NCI-H146 (cell line): ENCODE measurements at regions not wholly inside any gene's neighbourhood (a gene's known extent, or its start where the extent isn't known, plus 50 kb on each side); places are given as distances from the start of the nearest gene placed in this dataset.
A peak's percentile ranks its signal among the peaks of the same experiment; 100 is the strongest.
"Not testable (repeated sequence)": the region's sequence is repeated elsewhere in the genome, so short reads cannot be mapped to it uniquely, and the experiment has no call there.

Experiments
- DNase-seq: peaks from one replicate; lab custom pipeline; 2025; lab: John Stamatoyannopoulos, UW

DNA sequence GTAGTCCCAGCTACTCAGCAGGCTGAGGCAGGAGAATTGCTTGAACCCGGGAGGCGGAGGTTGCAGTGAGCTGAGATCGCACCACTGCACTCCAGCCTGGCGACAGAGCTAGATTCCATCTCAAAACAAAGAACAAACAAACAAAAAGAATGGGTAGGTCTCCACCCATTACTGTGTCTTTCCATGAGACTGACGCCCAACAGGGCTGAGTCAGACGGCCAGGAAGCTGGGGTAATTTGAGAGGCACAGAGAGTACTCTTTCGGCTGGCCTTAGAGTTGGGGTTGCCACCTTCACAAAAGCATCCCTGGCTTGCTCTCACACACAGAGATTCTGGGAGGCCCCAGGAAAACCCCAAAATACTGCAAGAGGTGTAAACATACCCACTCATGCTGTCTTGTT lies 72.0 kb upstream of the DHRSX start:
- no peak for DNase-seq

DNA sequence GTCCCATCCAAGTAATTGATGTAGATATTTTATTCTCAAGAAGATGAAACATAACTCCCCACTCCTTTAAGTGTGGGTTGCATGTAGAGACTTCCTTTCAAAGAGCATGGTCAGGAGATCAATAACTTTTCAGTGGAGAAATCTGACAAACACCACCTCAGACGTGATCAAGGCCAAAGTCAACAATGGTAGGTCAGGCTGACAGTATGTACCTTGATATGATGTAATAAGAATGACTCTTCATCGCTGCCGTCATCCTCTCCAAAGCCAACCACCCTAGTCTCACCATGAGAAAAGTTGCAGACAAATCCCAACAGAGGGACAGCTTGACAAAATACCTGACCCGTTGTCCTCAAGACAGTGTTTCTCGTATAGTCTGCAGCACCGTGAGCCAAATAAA lies 67.3 kb upstream of the DHRSX start:
- no peak for DNase-seq

GRCh38 chrX:2566055-2566454 lies 65.3 kb upstream of the DHRSX start:
- DNase-seq = peak; percentile 58

- no peak for DNase-seq
Measured at GRCh38 chrX:2561456-2561855, 60.7 kb upstream of the DHRSX start.

DNA sequence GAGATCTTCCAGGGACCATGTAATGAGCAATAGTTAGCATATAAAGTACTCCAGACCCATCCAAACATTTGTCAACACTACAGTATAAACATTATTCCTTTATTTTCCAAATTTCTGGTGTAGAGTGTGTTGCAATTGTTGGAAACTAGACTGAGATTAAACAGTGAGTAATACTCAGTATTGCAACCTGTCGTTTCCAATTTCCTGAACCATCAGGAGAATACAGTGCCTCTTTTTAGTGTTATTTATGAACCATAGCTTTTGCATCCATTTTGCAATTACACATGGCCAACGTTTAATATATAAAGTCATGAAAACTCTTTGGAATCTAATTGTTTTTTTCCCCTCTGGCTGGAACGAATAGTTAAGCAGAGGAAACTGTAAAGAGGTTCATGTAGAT lies 58.3 kb upstream of the DHRSX start:
- DNase-seq = no peak

GRCh38 chrX:2554891-2555290 lies 54.1 kb upstream of the DHRSX start:
- DNase-seq = no peak

DNA sequence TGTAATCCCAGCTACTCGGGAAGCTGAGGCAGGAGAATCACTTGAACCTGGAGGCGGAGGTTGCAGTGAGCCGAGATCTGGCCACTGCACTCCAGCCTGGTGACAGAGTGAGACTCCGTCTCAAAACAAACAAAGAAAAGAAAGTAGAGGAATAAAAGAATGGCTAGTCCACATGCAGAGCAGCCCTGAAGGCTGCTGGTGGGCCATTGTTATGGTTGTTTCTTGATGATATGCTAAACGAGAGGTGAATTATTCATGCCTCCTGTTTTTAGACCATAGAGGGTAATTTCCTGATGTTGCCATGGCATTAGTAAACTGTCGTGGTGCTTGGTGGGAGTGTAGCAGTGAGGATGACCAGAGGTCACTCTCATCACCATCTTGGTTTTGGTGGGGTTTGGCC lies 53.3 kb upstream of the DHRSX start:
- not testable (repeated sequence) for DNase-seq

DNA sequence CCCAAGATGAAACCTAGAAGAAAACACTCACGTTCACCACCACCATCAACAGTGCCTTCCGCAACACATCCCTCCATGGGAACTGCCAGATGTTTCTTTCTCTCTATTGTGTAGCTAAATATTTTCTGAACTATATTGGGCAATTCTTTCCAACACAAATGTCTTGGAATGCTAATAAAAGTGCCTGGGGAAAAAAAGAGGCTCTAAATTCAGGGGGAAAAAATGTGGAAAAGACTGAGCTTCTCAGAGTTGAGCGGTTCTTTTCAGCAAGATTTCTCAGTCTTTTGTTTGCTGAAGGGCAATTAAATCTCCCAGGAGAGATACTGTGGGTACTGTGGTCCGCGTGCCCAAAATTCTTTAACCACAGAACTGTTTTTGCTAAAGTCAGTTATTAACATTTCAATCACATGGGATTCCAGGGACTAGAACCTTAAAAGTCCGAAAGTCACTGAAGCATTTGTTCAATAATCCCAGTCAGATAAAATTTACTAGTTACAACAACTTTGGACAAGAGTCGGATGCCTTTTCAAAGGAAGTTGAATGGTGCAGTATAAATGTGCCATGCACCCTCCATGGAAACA lies 51.9 kb upstream of the DHRSX start:
- DNase-seq = no peak

GRCh38 chrX:2550328-2551020 lies 49.7 kb upstream of the DHRSX start:
- peak; percentile 76 for DNase-seq
